HUDEP-2 (cell line): ENCODE measurements at regions not wholly inside any gene's neighbourhood (a gene's known extent, or its start where the extent isn't known, plus 50 kb on each side); places are given as distances from the start of the nearest gene placed in this dataset.

Experiments used
- DNase-seq, 76 experiments: peaks; one replicate each; lab custom pipeline; 2025; ENCODE audit not compliant: unreplicated experiment in 76 of 76; lab: John Stamatoyannopoulos, UW

GRCh38 chr2:120807751-120808150, 72.1 kb downstream of the GLI2 start:
- no peak for DNase-seq

DNA sequence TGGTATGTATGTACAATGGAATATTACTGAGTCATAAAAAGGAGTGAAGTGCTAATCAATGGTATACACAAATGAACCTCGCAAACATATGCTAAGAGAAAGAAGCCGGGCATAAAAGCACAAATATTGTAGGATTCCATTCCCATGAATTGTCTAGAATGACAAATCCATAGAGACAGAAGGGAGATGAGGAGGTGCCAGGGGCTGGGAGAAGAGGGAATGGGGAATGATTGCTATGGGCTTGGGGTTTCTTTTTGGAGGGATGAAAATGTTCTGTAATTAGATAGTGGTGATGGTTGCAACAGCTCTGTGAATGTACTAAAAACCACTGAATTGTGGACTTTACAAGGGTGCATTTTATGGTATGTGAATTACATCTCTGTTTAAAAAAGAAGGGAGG, 73.5 kb downstream of the GLI2 start:
- no peak for DNase-seq

DNA sequence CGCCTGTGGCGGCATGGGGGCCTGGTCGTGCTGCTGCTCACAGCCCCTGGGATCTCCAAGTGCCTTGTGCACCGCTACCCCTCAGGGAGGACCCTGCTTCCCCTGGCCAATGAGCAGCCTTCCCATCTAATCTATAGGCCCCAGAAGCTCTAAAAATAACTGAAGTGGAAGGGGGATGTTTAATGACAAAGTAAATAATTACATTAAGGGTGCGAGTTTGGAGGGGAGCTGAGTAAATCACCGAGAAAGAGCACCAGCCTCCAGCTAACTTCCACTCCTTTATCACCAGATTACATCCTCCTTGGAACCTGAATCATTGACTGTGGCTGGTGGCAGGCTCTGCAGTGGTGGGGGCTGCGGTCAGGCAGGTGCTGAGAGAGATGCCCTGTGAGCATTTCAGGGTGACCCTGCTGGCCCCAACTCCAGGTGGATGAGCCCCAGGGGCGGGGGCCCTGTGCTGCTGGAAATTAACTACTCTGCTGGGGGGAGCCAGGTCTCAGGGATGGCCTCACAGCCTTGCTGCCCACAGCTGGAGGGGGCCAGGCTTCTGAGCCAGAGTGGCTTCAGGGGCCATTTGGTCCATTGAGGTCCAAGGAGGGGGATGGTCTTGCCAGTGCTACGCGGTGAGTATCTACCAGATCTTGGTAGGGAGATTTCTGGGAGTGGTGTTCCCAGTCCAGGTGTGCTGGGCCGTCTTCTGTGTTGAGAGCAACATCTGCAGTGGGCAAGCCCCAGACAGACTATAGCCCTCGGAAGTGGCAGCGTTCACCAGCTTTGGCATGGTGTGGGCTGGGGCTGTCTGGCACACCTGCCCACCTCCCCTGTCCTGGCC, 74.2 kb downstream of the GLI2 start:
- DNase-seq: no peak

DNA sequence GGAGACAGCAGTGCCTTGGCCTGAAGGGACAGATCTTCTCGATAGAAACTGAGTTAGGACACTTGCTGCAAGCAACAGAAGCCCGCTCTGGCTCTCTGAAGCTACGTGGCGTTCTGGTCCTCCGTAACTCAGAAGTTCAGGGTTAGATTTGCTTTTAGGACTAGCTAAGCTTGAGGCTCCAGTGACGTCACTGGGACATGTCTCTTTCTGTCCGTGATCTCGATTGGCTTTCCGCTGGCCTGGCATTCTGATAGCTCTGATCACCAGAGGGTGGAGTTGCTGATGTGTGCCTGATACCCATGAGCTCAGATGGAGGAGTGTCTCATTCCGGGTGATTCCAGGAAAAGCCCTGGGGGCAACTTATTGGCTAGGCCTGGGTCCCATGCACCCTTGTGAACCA, 75.0 kb downstream of the GLI2 start:
- DNase-seq: no peak

DNA sequence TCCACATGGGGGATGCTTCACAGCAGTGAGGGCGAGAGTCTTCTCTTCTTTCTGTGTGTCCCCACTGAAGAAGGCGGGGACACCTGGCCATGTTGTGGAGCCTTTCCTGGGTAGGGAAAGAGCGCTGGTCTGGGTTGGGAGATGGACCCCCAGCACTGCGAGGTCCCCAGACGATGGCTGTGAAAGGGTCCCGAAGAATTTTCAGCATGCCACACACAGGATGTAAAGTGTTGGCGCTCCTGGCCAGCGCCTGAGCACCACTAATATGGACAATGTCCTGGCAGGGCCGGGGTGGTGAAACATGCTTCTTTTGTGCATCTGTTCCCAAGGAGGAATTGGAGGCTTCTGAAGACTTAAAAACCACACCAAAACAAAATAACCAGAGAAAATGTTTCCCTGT, 77.2 kb downstream of the GLI2 start:
- DNase-seq: no peak

DNA sequence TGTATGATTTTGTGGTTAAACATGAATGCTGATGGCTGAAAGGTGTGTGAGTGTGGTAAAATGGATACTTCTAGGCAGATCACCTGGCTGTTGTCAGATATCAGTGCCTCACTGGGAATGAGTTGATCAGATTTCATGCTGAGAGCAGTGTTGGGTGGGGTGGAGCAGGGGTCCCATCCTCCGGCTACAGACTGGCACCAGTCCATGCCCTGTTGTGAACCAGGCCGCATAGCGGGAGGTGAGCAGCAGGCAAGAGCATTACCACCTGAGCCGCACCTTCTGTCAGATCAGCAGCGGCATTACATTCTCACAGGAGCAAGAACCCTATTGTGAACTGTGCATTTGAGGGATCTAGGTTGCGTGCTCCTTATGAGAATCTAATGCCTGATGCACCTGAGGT, 78.7 kb downstream of the GLI2 start:
- no peak for DNase-seq

GRCh38 chr2:120815292-120815691, 79.6 kb downstream of the GLI2 start:
- no peak for DNase-seq

DNA sequence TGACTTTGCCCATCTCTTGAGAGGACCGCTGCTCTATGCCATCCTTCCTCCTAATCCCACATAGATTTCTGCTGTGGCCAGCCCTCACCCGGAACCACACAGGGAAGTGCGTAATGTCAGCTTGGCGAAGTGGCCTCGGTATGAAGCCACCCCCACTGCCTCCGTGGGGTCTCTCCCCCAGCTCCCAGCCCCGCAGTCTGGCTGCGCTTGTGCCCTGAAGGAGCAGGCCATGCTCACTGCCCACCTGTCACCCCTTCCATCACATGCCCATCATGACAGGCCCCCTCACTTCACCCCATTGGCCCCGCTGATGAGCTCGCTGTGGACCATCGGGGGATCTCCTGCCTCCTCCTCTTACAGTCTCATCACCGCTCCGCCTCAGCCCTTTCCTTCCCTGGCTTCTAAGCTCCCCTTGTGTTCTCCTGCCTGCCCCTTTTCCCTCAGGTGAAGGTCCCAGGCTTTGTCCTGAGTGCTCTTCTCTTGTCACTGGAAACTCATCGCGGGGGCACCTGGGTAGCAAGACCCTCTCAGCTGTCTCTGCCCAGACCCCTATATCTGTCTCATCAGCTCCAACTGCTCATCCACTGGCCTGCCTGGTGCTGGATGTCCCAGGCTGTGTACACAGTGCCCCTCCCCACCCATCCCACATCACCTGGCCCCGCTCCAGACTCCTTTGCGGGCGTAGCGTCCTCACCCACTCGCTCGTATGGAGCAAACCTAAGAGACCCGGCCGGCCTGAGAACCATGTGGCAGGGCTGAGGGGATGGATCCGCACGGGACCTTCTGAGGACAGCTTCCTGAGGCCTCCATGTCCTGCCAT, 81.7 kb downstream of the GLI2 start:
- DNase-seq: no peak

DNA sequence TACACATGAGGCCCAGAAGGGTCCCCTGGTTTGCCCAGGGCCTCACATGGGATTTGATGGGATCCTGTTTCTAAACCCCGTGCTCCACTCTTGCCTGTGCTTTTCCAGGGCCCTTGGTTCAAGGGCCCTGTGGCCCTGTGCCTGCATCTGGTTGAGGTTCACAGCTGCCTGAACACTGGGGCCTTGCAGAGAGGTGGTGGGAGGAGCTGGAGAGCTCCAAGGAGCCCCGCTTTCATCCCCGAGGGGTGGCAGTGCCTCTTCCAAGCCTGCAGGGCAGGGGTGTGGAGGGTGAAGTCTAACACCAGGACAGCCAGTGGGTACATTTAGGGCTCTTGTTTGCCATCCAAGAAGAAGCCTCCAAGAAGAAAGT, 82.3 kb downstream of the GLI2 start:
- DNase-seq: no peak

DNA sequence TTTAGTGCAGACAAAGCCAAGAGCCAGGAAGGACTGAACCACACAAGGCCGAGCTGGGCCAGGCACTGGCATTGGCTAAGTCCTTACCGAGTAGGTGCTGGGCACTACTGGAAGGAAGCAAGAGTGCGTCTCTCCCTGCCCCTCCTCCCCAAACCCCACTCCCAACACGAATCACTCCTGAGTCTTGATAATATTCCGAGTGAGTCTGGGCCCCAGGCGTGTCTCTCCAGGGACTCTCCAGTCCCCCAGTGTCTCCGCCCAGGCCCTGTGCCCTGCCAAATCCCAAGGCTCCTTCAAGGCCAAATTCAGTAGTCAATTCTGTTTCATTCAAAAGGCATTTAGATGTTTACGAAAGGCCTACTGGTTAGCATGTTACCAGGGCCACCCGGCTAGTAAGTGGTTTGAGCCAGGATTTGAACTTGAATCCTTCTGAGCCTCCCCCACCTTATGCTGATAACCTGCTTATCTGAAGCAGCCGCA, 82.8 kb downstream of the GLI2 start:
- DNase-seq: no peak

DNA sequence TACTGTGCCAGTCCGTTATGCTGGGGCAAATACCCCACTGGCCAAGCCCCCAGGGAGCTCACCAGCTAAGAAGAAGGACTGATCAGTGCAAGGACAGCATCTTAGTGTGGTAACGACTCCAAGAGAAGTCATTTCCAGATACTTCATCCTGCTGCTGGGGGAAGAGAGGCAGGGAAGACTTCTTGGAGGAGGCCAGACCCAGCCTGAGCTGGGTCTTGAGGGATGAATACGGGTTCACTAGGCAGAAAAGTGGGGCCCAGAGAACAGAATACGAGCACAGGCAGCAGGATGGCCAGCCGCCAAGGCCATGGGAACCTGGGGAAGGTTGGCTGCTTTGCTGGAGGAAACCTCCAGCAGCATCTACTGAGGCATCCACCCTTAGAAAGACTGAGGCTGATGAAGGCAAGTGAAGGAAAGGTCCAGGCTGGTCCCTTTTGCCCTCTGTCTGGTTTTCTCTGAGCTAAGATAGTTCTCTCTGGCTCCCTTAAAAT, 84.1 kb downstream of the GLI2 start:
- DNase-seq: no peak

DNA sequence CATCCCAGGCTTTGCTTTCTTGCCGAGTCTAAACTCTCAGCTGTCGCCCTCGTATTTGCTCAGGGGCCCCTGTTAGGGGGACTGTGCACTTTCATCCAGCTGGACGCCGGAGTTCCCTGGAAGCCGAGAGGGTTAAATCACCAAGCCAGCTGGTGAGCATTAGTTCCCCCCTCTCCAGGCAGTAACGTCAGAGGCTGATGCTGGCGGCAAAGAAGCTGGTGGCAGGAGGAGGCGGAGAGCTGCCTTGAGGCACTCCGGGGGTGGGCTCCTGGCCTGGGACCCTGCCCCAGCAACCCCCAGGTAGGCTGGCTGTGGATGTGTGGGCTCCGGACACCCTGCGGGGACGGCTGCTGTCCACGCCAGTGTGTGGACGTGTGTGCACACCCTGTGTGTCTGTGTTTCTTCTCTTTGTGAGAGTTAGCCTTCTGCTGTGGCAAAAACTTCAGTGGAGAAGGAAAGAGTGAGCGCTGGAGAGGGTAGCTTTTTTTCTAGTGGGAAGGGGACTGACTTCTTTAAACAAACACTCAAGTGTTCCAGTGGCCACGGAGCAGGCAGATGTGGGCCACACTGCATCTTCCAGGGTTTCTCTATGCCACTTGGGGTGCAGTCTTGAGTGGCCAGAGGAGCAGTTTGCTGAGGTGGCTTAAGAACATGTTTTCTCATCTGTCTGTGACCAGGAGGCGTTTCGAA, 84.7 kb downstream of the GLI2 start:
- DNase-seq: no peak

GRCh38 chr2:120820953-120821279, 85.2 kb downstream of the GLI2 start:
- peak in 16 of 76 experiments; percentile 4 to 56 (median 24) for DNase-seq

DNA sequence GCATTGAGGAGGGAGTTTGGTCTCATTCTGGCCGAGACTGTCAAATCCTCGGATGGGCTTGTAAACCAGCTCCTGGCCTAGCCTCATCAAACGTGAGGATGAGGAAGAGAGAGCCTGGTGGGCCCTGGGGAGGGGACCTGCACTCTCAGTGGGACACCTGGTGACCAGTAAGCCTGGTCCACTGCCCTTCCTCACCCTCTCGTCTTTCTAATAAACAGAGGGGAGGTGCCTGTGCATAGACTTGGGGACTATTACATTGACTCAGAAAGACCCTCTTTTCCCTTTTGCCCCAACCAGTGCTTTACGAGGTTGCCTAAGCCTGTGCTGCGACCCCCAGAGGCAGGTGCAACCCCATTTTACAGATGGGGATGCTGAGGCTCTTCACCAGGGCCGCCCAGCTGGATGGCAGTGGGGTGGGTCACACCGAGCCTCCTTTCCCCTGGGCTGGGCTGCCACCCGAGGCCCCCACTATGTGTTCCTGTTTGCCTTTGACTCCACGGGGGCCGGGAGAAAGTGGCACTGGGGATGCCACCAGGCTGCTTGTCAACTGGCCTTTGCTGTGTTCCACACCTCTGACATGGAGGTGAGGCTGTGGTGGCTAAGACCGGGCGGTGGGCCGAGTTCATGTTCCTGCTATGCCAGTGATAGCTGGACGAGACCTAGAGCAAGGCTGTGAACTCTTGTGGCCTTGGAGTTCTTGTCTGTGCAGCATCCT, 85.9 kb downstream of the GLI2 start:
- peak in 3 of 76 experiments; percentile 4 to 38 (median 18) for DNase-seq

DNA sequence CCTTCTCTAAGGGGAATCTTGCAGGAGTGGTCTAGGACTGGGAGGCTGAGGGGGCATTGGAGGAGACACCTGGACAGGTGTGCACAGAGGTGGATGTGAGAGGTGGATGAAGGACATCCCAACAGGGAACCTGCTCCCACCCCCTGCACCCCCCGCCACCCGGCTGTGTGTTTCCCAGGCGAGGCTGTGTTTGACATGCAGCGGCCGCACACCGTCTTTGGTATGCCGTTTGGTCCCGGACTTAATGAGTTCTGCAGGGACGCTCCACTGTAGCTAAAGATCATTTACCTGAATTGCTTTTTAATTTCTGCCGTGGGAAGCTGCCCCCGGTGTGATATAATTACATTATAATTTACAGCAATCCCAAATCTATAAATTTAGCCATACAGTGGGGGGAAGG, 87.3 kb downstream of the GLI2 start:
- DNase-seq: no peak

DNA sequence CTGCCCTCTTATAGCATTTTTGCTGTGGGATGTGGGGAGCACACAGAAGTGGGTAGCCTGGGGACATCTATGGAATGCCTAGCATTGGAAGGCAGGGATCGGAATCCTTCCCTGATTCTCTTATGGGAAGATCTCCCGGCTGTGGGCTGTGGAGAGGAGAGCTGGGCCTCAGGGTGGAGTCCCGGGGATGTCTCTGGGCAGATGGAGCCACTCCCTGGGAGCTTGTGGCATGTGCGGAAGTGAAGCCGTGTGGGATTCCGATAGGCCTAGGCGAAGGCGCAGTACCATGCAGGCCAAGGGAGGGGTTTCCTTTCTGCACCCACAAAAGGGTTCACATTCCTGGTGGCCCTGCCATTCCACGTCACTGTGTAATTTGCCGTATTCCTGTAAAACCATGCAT, 87.9 kb downstream of the GLI2 start:
- no peak for DNase-seq

DNA sequence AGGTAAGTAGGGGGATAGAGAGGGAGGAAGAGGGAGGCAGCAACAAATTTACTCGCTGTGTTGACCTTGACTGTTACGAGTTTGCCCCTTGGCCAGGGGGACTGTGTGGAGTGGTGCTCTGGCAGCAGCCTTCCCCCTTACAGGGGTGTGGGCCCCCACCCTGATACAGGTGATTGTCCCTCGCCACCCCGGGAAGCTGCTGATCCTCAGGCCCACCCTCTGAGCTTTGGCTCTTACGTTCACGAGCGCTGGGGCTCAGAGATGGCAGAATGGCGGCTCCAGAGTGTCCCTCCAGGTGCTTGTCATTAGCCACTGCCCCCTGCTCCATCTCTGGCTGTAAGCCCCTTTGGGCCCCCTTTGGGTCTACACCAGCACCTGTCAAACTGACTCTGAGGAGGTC, 88.6 kb downstream of the GLI2 start:
- no peak for DNase-seq

DNA sequence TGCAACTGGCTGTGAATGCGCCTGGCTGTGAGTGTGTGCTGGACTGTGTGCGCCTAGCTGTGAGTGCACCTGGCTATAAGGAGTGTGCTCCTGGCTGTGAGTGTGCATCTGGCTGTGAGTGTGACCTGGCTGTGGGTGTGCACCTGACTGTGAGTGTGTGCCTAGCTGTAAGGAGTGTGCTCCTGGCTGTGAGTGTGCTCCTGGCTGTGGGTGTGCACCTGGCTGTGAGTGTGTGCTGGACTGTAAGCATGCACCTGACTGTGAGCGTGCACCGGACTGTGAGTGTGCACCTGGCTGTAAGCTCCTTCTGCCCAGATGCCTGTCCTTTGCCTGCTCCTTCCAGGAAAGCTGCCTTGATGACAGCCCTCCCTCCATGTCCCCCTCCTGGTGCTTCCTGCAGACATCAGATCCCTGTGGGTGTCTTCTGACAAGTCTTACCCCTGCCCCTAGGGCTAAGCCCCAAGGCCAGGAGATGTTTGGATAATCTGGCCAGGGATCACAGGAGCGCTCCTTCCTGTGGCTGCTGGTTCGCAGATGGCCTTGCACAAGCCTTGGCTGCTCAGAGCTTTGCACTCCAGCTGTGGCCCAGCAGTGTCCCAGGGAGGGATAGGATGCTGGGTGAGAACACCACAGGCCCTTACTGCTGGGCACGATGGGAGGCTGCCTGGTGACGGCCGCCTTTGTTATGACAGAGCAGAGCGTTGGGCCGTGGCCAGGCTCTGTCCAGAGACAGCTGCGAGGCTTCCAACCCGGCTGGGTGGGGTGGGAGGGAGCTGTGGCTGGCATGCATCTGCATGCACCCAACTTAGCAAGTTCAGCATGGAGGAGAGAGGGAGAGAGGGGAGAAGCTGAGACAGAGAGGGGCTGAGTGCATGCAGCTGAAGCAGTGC, 89.9 kb downstream of the GLI2 start:
- DNase-seq: peak in 1 of 76 experiments; percentile 11

DNA sequence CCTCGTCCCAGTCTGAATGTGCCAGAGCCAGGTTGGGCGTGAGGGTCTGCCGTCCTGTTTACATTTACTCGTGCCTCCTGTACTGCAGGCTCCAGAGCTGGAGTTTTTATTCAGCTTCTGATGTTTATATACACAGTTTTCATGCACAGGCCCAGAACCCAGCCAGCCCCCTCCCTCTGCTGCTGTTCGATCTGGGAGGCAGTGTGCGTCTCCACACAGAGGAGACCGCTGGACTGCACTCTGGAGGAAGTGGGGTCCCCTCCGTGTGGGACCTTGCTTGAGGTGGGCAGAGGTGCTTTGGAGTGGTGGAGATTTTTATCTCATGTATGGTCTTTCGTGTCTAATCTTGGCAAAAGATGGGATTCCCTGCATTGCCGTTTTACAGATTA, 90.6 kb downstream of the GLI2 start:
- no peak for DNase-seq
